H7 (cell line): ENCODE measurements at regions not wholly inside any gene's neighbourhood (a gene's known extent, or its start where the extent isn't known, plus 50 kb on each side); places are given as distances from the start of the nearest gene placed in this dataset.
"Not testable (repeated sequence)": the region's sequence is repeated elsewhere in the genome, so short reads cannot be mapped to it uniquely, and the experiment has no call there.

Source experiments
- DNase-seq: peaks from one replicate; pipeline ENCODE4 v3.0.0; 2012
- H3K27me3 ChIP-seq: 2 replicates; pipeline ENCODE4 v1.6.0; 2011; ENCODE audit warnings: mild to moderate bottlenecking, low read length; ENCODE audit not compliant: control insufficient read depth, insufficient read depth
- H3K36me3 ChIP-seq: replicated peaks from 2 replicates; pipeline ENCODE4 v1.5.1; 2011; ENCODE audit warnings: low read length; ENCODE audit not compliant: control insufficient read depth, insufficient read depth
- H3K4me3 ChIP-seq: 2 replicates; pipeline ENCODE4 v1.5.1; 2011; ENCODE audit warnings: low read depth, mild to moderate bottlenecking, control low read depth, low read length, moderate library complexity; ENCODE audit not compliant: insufficient read depth

GRCh38 chr17:53313746-53314145 is 509.0 kb upstream of the KIF2B start:
- DNase-seq, result no peak
- Histone ChIP-seq H3K36me3 (no peaks in the 10 kb centered on the region), H3K4me3 (no peak overlapping the region), H3K27me3 (no peaks in the 10 kb centered on the region)

GRCh38 chr17:53278466-53278865 is 544.3 kb upstream of the KIF2B start:
- no peak overlapping the region for H3K4me3 ChIP-seq
- no peaks in the 10 kb centered on the region for H3K36me3 ChIP-seq
- H3K27me3 ChIP-seq, result no peaks in the 10 kb centered on the region
- DNase-seq, result no peak

GRCh38 chr17:53273126-53273525 is 549.6 kb upstream of the KIF2B start:
- DNase-seq, result peak; percentile 12

DNA sequence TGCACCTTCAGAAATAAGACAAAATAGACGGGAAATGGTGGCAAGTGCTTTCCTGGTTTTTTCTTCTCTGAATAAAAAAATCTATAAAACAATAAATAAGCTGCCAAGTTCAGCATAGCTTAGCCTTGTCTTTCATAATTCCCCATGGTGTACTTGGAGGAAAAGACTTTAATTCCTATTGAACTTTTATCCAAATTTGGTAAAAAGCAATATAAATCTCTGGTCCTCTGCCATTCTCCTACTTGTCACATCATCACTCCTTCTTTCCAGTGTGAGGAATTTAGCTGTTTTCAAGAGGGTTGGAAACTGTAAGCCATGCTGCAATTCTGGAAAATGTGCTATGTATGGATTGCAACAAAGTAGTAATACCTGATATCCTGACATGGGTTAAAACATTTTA is 551.8 kb upstream of the KIF2B start:
- no peak for DNase-seq
- no peaks in the 10 kb centered on the region for H3K27me3 ChIP-seq
- no peak overlapping the region for H3K4me3 ChIP-seq
- H3K36me3 ChIP-seq, result no peaks in the 10 kb centered on the region

More at GRCh38 chr17:53273126-53273525, 549.6 kb upstream of the KIF2B start:
- no peaks in the 10 kb centered on the region for H3K36me3 ChIP-seq
- H3K4me3 ChIP-seq, result no peak overlapping the region
- H3K27me3 ChIP-seq, result no peaks in the 10 kb centered on the region

GRCh38 chr17:53264730-53265129 is 558.0 kb upstream of the KIF2B start:
- Histone ChIP-seq H3K36me3 (no peaks in the 10 kb centered on the region), H3K27me3 (no peaks in the 10 kb centered on the region), H3K4me3 (no peak overlapping the region)
- DNase-seq, result no peak

DNA sequence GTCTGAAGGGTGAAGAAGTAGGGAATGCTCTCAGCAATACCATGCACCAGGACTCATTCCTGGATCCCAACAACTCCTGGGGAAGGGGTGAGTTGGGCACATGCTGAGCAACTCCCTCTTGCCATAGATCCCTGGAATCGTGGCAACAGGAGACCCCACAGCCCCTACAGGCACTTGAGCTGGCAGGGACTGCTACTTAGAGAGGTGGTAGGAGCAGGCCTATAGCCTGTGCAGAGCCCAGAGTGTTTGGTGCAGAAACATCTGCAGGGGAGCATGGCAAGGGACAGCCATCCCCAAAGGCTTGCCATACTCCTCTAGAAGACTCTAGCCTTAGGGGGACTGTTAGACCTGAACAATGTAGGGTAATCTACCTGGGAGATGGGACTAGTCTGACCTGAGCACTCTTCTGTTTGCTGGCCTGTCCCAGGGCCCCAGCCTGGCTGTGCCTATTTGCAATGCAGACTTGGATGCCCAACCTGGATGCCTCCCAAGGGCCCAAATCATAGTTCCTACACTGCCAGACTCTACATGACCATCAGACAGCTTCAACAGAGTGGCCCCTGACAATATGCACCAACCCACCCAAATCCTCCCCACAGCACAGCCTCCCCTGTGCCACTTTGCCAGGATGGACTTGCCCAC is 568.6 kb upstream of the KIF2B start:
- H3K27me3 ChIP-seq, result no peaks in the 10 kb centered on the region
- DNase-seq, result no peak
- H3K4me3 ChIP-seq, result no peak overlapping the region
- no peaks in the 10 kb centered on the region for H3K36me3 ChIP-seq

- Histone ChIP-seq H3K27me3 (no peaks in the 10 kb centered on the region), H3K4me3 (no peak overlapping the region), H3K36me3 (no peaks in the 10 kb centered on the region)
- DNase-seq, result no peak
Measured at GRCh38 chr17:53249036-53249435, 573.7 kb upstream of the KIF2B start.

GRCh38 chr17:53234138-53234537 is 588.6 kb upstream of the KIF2B start:
- Histone ChIP-seq H3K27me3 (no peaks in the 10 kb centered on the region), H3K36me3 (no peaks in the 10 kb centered on the region), H3K4me3 (no peak overlapping the region)
- no peak for DNase-seq

GRCh38 chr17:53227514-53227913 is 595.2 kb upstream of the KIF2B start:
- H3K36me3 ChIP-seq, result no peaks in the 10 kb centered on the region
- no peak for DNase-seq
- H3K4me3 ChIP-seq, result no peak overlapping the region
- H3K27me3 ChIP-seq, result no peaks in the 10 kb centered on the region

- no peak for DNase-seq
- no peaks in the 10 kb centered on the region for H3K27me3 ChIP-seq
Measured at GRCh38 chr17:53227111-53227510, 595.6 kb upstream of the KIF2B start.

DNA sequence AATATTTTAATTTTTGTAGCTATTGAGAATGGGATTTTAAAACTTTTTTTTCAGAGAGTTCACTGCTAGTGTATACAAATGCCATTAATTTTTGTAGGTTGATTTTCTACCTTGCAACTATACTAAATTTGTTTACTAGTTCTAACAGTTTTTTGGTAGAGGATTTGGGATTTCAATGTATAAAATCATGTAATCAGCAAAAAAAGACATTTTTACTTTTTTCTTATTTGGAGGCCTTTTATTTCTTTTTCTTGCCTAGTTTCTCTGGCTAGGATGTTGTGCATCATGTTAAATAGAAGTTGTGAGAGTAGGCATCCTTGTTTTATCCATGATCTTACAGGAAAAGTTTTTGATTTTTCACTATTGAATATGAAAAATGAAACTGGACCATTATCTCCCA is 602.9 kb upstream of the KIF2B start:
- no peak for DNase-seq
- H3K27me3 ChIP-seq, result no peaks in the 10 kb centered on the region
- H3K36me3 ChIP-seq, result no peaks in the 10 kb centered on the region
- no peak overlapping the region for H3K4me3 ChIP-seq

More at GRCh38 chr17:53227111-53227510, 595.6 kb upstream of the KIF2B start:
- Histone ChIP-seq H3K4me3 (no peak overlapping the region), H3K36me3 (no peaks in the 10 kb centered on the region)

GRCh38 chr17:53218723-53219122 is 604.0 kb upstream of the KIF2B start:
- Histone ChIP-seq H3K36me3 (no peaks in the 10 kb centered on the region), H3K27me3 (no peaks in the 10 kb centered on the region), H3K4me3 (no peak overlapping the region)
- DNase-seq, result no peak

GRCh38 chr17:53217311-53217710 is 605.4 kb upstream of the KIF2B start:
- no peaks in the 10 kb centered on the region for H3K27me3 ChIP-seq
- DNase-seq, result no peak
- H3K36me3 ChIP-seq, result no peaks in the 10 kb centered on the region
- H3K4me3 ChIP-seq, result no peak overlapping the region

- not testable (repeated sequence) for H3K4me3 ChIP-seq, DNase-seq, H3K36me3 ChIP-seq, H3K27me3 ChIP-seq
Measured at GRCh38 chr17:53208935-53209334, 613.8 kb upstream of the KIF2B start.

DNA sequence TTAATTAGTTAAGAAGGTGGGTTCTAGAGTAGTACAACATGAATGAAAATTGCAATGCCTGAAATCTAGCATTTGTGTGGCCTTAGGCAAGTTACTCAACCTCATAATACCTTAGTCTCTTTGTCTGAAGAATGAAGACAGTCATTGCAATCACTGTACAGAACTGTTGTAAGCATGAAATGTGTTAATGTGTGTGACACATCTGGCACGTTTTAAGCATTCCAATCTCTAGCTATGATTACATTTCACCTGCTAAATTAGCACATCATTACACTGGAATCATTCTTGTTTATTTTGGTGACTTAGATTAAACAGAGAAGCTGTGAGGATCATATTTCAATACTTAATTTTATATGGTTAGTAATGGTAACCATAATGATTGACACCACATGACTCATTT is 629.7 kb upstream of the KIF2B start:
- H3K36me3 ChIP-seq, result no peaks in the 10 kb centered on the region
- no peak for DNase-seq
- H3K4me3 ChIP-seq, result no peak overlapping the region
- no peaks in the 10 kb centered on the region for H3K27me3 ChIP-seq

DNA sequence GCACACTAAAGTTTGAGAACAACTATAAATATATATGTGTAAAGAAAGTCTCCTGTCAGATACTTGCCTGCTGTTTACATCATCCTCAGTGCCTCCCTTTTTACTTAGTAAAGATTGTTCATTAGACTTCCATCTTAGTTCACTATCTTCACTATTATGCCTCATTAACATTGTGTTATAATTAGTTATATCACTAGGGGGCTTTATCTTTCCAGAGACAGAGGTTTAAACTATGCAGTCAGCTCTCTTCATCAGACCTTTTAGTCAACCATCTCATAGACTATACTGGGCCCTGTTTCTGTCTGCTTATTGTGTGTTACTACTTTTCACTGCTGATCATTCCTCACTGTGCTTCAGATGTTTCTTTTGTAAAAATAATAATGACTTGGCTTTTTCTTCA is 630.8 kb upstream of the KIF2B start:
- no peaks in the 10 kb centered on the region for H3K27me3 ChIP-seq
- H3K36me3 ChIP-seq, result no peaks in the 10 kb centered on the region
- no peak for DNase-seq
- H3K4me3 ChIP-seq, result no peak overlapping the region
